OCI-LY7 (cell line): ENCODE measurements at regions not wholly inside any gene's neighbourhood (a gene's known extent, or its start where the extent isn't known, plus 50 kb on each side); places are given as distances from the start of the nearest gene placed in this dataset.

Source experiments
- BruUV-seq: library from RNA; stranded (reverse); fragments of 400-500 nt; replicated peaks from 2 replicates; lab custom pipeline; 2021; lab: Mats Ljungman, UMichigan
- CTCF ChIA-PET: fragments of 300-600 bp; sonication (Branson Sonifier 250); formaldehyde crosslinking; loops from one replicate; lab custom pipeline; 2022; ENCODE audit warnings: antibody characterized with exemption; ENCODE audit not compliant: unreplicated experiment; lab: Charles Lee
- POLR2A ChIA-PET: fragments of 300-600 bp; sonication (Branson Sonifier 250); formaldehyde crosslinking; loops from one replicate; lab custom pipeline; 2022; ENCODE audit warnings: antibody characterized with exemption; lab: Charles Lee
- DNase-seq: peaks from one replicate; pipeline ENCODE4 v3.0.0-alpha.2; 2015; ENCODE audit warnings: low spot score
- H2AFZ ChIP-seq: fragments of 200-600 bp; sonication (generic), shearing (Covaris generic); 2 replicates; pipeline ENCODE4 v1.6.1; 2014; ENCODE audit warnings: mild to moderate bottlenecking, antibody characterized with exemption, low read length, moderate library complexity
- H3K27ac ChIP-seq: fragments of 200-600 bp; sonication (generic); 2 replicates; pipeline ENCODE4 v1.5.1; 2014; ENCODE audit warnings: mixed run types, low read depth, mild to moderate bottlenecking, moderate library complexity, low read length, inconsistent platforms; ENCODE audit not compliant: poor library complexity, severe bottlenecking
- H3K36me3 ChIP-seq: fragments of 200-600 bp; sonication (generic); 2 replicates; pipeline ENCODE4 v1.6.1; 2014; ENCODE audit warnings: mild to moderate bottlenecking, antibody characterized with exemption, low read length, moderate library complexity, mixed read lengths; ENCODE audit not compliant: insufficient read depth
- H3K4me1 ChIP-seq: fragments of 200-600 bp; sonication (generic); 2 replicates; pipeline ENCODE4 v1.5.1; 2014; ENCODE audit warnings: mild to moderate bottlenecking, low read length; ENCODE audit not compliant: insufficient read depth, poor library complexity, severe bottlenecking
- H3K4me2 ChIP-seq: fragments of 200-600 bp; sonication (generic); 2 replicates; pipeline ENCODE4 v1.6.1; 2014; ENCODE audit warnings: mild to moderate bottlenecking, low read length
- H3K4me3 ChIP-seq: fragments of 200-600 bp; sonication (generic); 2 replicates; pipeline ENCODE4 v1.5.1; 2014; ENCODE audit warnings: mild to moderate bottlenecking, low read depth, low read length; ENCODE audit not compliant: poor library complexity, severe bottlenecking
- H3K79me2 ChIP-seq: fragments of 200-600 bp; sonication (generic); 2 replicates; pipeline ENCODE4 v1.6.1; 2016; ENCODE audit warnings: low read depth, mild to moderate bottlenecking, low read length, moderate library complexity, mixed read lengths; ENCODE audit not compliant: insufficient read depth
- H3K9me2 ChIP-seq: fragments of 200-600 bp; sonication (generic); 2 replicates; pipeline ENCODE4 v1.6.1; 2016; ENCODE audit warnings: mild to moderate bottlenecking, low read length, mixed read lengths; ENCODE audit not compliant: insufficient read depth
- H3K9me3 ChIP-seq: fragments of 200-600 bp; sonication (generic); 2 replicates; pipeline ENCODE4 v1.6.1; 2014; ENCODE audit warnings: mild to moderate bottlenecking, mixed run types, low read length, mixed read lengths
- H4K20me1 ChIP-seq: fragments of 200-600 bp; sonication (generic); 2 replicates; pipeline ENCODE4 v1.6.1; 2014; ENCODE audit warnings: mild to moderate bottlenecking, antibody characterized with exemption, low read length, moderate library complexity, mixed read lengths; ENCODE audit not compliant: insufficient read depth
- CTCF ChIP-seq: fragments of 200-600 bp; sonication (generic); conservative IDR thresholded peaks from 2 replicates; pipeline ENCODE4 v1.5.1; 2014; ENCODE audit warnings: mild to moderate bottlenecking, antibody characterized with exemption, low read length, moderate library complexity, mixed read lengths
- EZH2phosphoT487 ChIP-seq: fragments of 200-600 bp; sonication (generic); IDR thresholded peaks from 2 replicates; pipeline ENCODE4 v1.6.1; 2018; ENCODE audit warnings: low read depth, borderline replicate concordance, mild to moderate bottlenecking, mixed run types, antibody characterized with exemption, low read length, moderate library complexity, mixed read lengths
- intact Hi-C: fragments of 100-400 bp; cut with micrococcal nuclease; formaldehyde crosslinking; loops from one replicate; pipeline ENCODE4 v1.10.0; 2022; ENCODE audit not compliant: unreplicated experiment

DNA sequence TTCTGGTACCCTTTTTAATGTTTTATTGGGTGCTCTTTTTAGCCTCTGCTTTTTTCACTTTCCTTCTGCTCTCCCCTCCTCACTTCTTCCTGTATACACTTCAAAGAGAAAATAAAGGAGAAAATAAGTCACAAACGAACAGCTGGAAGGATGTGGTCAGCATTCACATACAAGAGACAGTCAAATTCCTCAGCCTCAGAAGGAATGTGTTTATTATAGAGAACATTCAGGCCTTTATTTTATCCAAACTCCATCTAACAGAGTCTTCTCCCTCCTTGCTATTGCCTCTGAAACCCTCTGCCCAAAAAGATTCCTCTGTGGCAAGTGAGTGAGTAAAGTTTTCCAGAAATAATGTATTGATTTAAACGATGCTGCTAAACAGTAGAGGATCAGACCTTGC, 490.4 kb downstream of the FRK start:
- H3K4me1 ChIP-seq, result no peaks in the 10 kb centered on the region
- no peaks in the 10 kb centered on the region for H3K79me2 ChIP-seq
- H3K36me3 ChIP-seq, result no peaks in the 10 kb centered on the region
- ChIA-PET CTCF (no interaction called here), POLR2A (no interaction called here)
- TF ChIP-seq CTCF (no peak), EZH2phosphoT487 (no peak)
- H3K9me2 ChIP-seq, result no peaks in the 10 kb centered on the region
- no TSS peak for BruUV-seq
- no peak overlapping the region for H3K27ac ChIP-seq
- no peak overlapping the region for H2AFZ ChIP-seq
- no peak overlapping the region for H3K4me3 ChIP-seq
- intact Hi-C loops, result no loop called here
- H3K4me2 ChIP-seq, result no peak overlapping the region
- no peak for DNase-seq
- no peaks in the 10 kb centered on the region for H4K20me1 ChIP-seq
- no peaks in the 10 kb centered on the region for H3K9me3 ChIP-seq

DNA sequence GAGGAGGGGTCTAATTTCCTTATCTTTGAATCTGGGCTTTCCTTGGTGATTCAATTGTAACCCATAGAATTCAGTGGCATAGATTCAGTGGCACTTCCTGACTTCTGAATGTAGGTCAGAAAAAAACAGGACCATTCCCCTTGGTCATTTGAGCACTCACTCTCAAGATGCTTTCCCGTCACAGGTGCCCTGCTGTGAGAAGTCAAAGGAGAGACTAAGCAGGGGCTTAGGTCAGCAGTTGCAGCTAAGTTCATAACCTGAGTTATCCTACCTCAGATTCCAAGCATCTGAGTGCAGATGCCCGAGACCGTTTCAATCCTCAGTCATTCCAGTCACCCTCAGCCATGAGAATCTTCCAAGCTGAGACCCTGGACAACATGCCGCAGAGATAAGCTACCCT, 506.6 kb downstream of the FRK start:
- ChIA-PET POLR2A (interaction anchor here (0.9 kb wide), 1 partner anchor 9 kb away, joined by 3 read pairs; no protein-coding TSS in a partner anchor), CTCF (no interaction called here)
- no peak overlapping the region for H3K4me3 ChIP-seq
- H4K20me1 ChIP-seq, result no peaks in the 10 kb centered on the region
- no peaks in the 10 kb centered on the region for H3K9me3 ChIP-seq
- BruUV-seq, result no TSS peak
- no peaks in the 10 kb centered on the region for H3K4me1 ChIP-seq
- no peaks in the 10 kb centered on the region for H3K36me3 ChIP-seq
- no peak overlapping the region for H3K4me2 ChIP-seq
- no peak for DNase-seq
- H3K27ac ChIP-seq, result no peak overlapping the region
- intact Hi-C loops, result no loop called here
- no peaks in the 10 kb centered on the region for H3K79me2 ChIP-seq
- H2AFZ ChIP-seq, result no peak overlapping the region
- H3K9me2 ChIP-seq, result no peaks in the 10 kb centered on the region
- TF ChIP-seq CTCF (no peak), EZH2phosphoT487 (no peak)

DNA sequence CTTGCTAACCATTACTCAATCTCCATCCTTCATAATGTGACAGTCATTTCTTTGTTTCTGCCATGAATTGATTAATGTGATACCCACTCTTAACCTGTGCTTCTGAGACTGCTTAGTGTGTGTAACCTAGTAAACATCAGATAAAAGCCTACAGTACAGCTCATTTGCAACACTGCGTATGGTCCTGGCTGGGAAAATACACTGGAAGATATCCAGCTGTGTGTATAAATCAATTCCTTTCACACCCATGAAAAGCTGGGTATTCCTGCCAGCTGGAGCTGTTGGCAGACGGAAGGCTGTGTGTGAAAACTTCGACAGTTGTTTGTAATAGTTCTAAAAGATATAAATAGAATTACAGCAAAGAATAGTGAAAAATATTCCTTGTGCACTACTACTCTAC, 509.2 kb downstream of the FRK start:
- TF ChIP-seq CTCF (no peak), EZH2phosphoT487 (no peak)
- no TSS peak for BruUV-seq

More for the DNA sequence above, 509.2 kb downstream of the FRK start:
- no peak overlapping the region for H2AFZ ChIP-seq
- no peaks in the 10 kb centered on the region for H3K9me3 ChIP-seq
- CTCF ChIA-PET, result no interaction called here
- no peak overlapping the region for H3K4me2 ChIP-seq
- no peak overlapping the region for H3K4me3 ChIP-seq
- H3K36me3 ChIP-seq, result no peaks in the 10 kb centered on the region
- H4K20me1 ChIP-seq, result no peaks in the 10 kb centered on the region
- no peaks in the 10 kb centered on the region for H3K9me2 ChIP-seq
- H3K79me2 ChIP-seq, result no peaks in the 10 kb centered on the region
- POLR2A ChIA-PET, result interaction anchor here (0.6 kb wide), 1 partner anchor 40 kb away, joined by 3 read pairs; no protein-coding TSS in a partner anchor
- no peak for DNase-seq
- H3K4me1 ChIP-seq, result no peaks in the 10 kb centered on the region
- H3K27ac ChIP-seq, result no peak overlapping the region
- intact Hi-C loops, result no loop called here
